ENCODE measurements at regions not wholly inside any gene's neighbourhood (a gene's known extent, or its start where the extent isn't known, plus 50 kb on each side); places are given as distances from the start of the nearest gene placed in this dataset.

- TF ChIP-seq CTCF (IDR thresholded peaks at IDR 0.05) (no peak), EZH2 (IDR thresholded peaks at IDR 0.05) (no peak), EZH2phosphoT487 (IDR thresholded peaks at IDR 0.05) (no peak)
Observed at GRCh38 chr3:76728426-76728825, 311.5 kb upstream of the ROBO2 start.
